PC-9 (cell line): ENCODE measurements at regions not wholly inside any gene's neighbourhood (a gene's known extent, or its start where the extent isn't known, plus 50 kb on each side); places are given as distances from the start of the nearest gene placed in this dataset.
"Not testable (repeated sequence)": the region's sequence is repeated elsewhere in the genome, so short reads cannot be mapped to it uniquely, and the experiment has no call there.

Experiments used
- BruUV-seq: library from RNA; stranded (reverse); fragments of 400-500 nt; replicated peaks from 2 replicates; lab custom pipeline; 2021; lab: Mats Ljungman, UMichigan
- CTCF ChIA-PET: fragments of 300-600 bp; sonication (Branson Sonifier 250); formaldehyde crosslinking; loops from one replicate; lab custom pipeline; 2022; ENCODE audit warnings: antibody characterized with exemption; lab: Charles Lee
- POLR2A ChIA-PET: fragments of 300-600 bp; sonication (Branson Sonifier 250); formaldehyde crosslinking; loops from one replicate; lab custom pipeline; 2022; ENCODE audit warnings: antibody characterized with exemption; ENCODE audit not compliant: unreplicated experiment; lab: Charles Lee
- DNase-seq, 2 experiments: peaks; one replicate each; pipeline versions ENCODE4 v3.0.0 to v3.0.0-alpha.2; 2015 to 2022; ENCODE audit warnings: mixed read lengths in 1 of 2
- H2AFZ ChIP-seq: fragments of 200-600 bp; sonication (generic); 2 replicates; pipeline ENCODE4 v1.8.1; 2017; ENCODE audit warnings: antibody characterized with exemption
- H3F3A ChIP-seq: fragments of 200-600 bp; sonication (generic); 2 replicates; pipeline ENCODE4 v1.8.1; 2017; ENCODE audit warnings: antibody characterized with exemption, mild to moderate bottlenecking, low read depth; ENCODE audit not compliant: insufficient read depth
- H3K27ac ChIP-seq: fragments of 200-600 bp; sonication (generic); 2 replicates; pipeline ENCODE4 v1.6.1; 2016; ENCODE audit warnings: mixed run types
- H3K27me3 ChIP-seq: fragments of 200-600 bp; sonication (generic); 2 replicates; pipeline ENCODE4 v1.6.1; 2016; ENCODE audit warnings: low read depth, mixed run types; ENCODE audit not compliant: insufficient read depth
- H3K36me3 ChIP-seq: fragments of 200-600 bp; sonication (generic); 2 replicates; pipeline ENCODE4 v1.6.1; 2016; ENCODE audit warnings: low read depth, mixed run types
- H3K4me1 ChIP-seq: fragments of 200-600 bp; sonication (generic); replicated peaks from 2 replicates; pipeline ENCODE4 v1.6.1; 2016; ENCODE audit warnings: mixed run types; ENCODE audit not compliant: insufficient read depth
- H3K4me2 ChIP-seq: fragments of 200-600 bp; sonication (generic); 2 replicates; pipeline ENCODE4 v1.6.1; 2017; ENCODE audit warnings: mixed run types
- H3K4me3 ChIP-seq: fragments of 200-600 bp; sonication (generic); 2 replicates; pipeline ENCODE4 v1.6.1; 2016; ENCODE audit warnings: mixed run types
- H3K79me2 ChIP-seq: fragments of 200-600 bp; sonication (generic); 2 replicates; pipeline ENCODE4 v1.6.1; 2017; ENCODE audit warnings: low read depth, mixed run types
- H3K9me2 ChIP-seq: fragments of 200-600 bp; sonication (generic); 2 replicates; pipeline ENCODE4 v1.8.1; 2017; ENCODE audit warnings: mild to moderate bottlenecking; ENCODE audit not compliant: insufficient read depth
- H3K9me3 ChIP-seq: fragments of 200-600 bp; sonication (generic); 2 replicates; pipeline ENCODE4 v1.8.1; 2016; ENCODE audit warnings: low read depth; ENCODE audit not compliant: insufficient read depth
- H4K20me1 ChIP-seq: fragments of 200-600 bp; sonication (generic); 2 replicates; pipeline ENCODE4 v1.8.1; 2017; ENCODE audit not compliant: insufficient read depth
- CTCF ChIP-seq: fragments of 200-600 bp; sonication (generic); conservative IDR thresholded peaks from 2 replicates; pipeline ENCODE4 v1.6.1; 2017; ENCODE audit warnings: mixed run types, antibody characterized with exemption, mild to moderate bottlenecking, moderate library complexity
- EZH2 ChIP-seq: fragments of 200-600 bp; sonication (generic); IDR thresholded peaks from 2 replicates; pipeline ENCODE4 v1.8.0; 2017; ENCODE audit warnings: antibody characterized with exemption, low read depth
- intact Hi-C: fragments of 100-400 bp; cut with micrococcal nuclease; formaldehyde crosslinking; loops from one replicate; pipeline ENCODE4 v1.10.0; 2022; ENCODE audit not compliant: unreplicated experiment

GRCh38 chr2:175842996-175843395 lies 159.1 kb downstream of the LNPK start:
- Histone ChIP-seq H3K9me2 (no peaks in the 10 kb centered on the region), H3K4me1 (peaks cover 9% of the 10 kb centered on the region), H3K27me3 (peaks cover 5% of the 10 kb centered on the region; the same call in 1 of the 2 replicates), H3K4me2 (no peak overlapping the region), H4K20me1 (no peaks in the 10 kb centered on the region), H3K36me3 (no peaks in the 10 kb centered on the region), H2AFZ (no peak overlapping the region), H3K9me3 (no peaks in the 10 kb centered on the region), H3K4me3 (no peak overlapping the region), H3K27ac (no peak overlapping the region), H3F3A (no peaks in the 10 kb centered on the region), H3K79me2 (no peaks in the 10 kb centered on the region)
- POLR2A ChIA-PET: no interaction called here
- no TSS peak for BruUV-seq
- intact Hi-C loops: loop anchor here (5.0 kb wide), 1 partner anchor 84 kb away; no protein-coding TSS in a partner anchor
- CTCF ChIA-PET: no interaction called here
- TF ChIP-seq EZH2 (no peak), CTCF (no peak)
- no peak for DNase-seq

- H4K20me1 ChIP-seq, DNase-seq, H3K4me2 ChIP-seq, BruUV-seq, H3K9me3 ChIP-seq, H3K36me3 ChIP-seq, H3K27me3 ChIP-seq, H3F3A ChIP-seq, H3K79me2 ChIP-seq, H3K4me3 ChIP-seq, H3K9me2 ChIP-seq, H3K27ac ChIP-seq, H3K4me1 ChIP-seq, CTCF ChIA-PET, H2AFZ ChIP-seq: not testable (repeated sequence)
- intact Hi-C loops: loop anchor here (5.0 kb wide), 1 partner anchor 87 kb away; no protein-coding TSS in a partner anchor
- POLR2A ChIA-PET: interaction anchor here (0.7 kb wide), 1 partner anchor 27 kb away, joined by 4 read pairs; no protein-coding TSS in a partner anchor
Observed at GRCh38 chr2:175840765-175841164, 161.3 kb downstream of the LNPK start.

GRCh38 chr2:175840256-175840655 lies 161.8 kb downstream of the LNPK start:
- no peaks in the 10 kb centered on the region for H4K20me1 ChIP-seq
- no peak overlapping the region for H3K4me2 ChIP-seq
- no peaks in the 10 kb centered on the region for H3K36me3 ChIP-seq
- H3K9me2 ChIP-seq: no peaks in the 10 kb centered on the region
- no peaks in the 10 kb centered on the region for H3K27me3 ChIP-seq
- ChIA-PET CTCF (no interaction called here), POLR2A (no interaction called here)
- H3K4me1 ChIP-seq: peaks cover 9% of the 10 kb centered on the region
- no peak overlapping the region for H3K27ac ChIP-seq
- no peak for TF ChIP-seq CTCF
- TF ChIP-seq EZH2: no peak
- H3K4me3 ChIP-seq: no peak overlapping the region
- H3F3A ChIP-seq: no peaks in the 10 kb centered on the region
- no peaks in the 10 kb centered on the region for H3K79me2 ChIP-seq
- intact Hi-C loops: loop anchor here (5.0 kb wide), 1 partner anchor 87 kb away; no protein-coding TSS in a partner anchor
- no peak overlapping the region for H2AFZ ChIP-seq
- BruUV-seq: no TSS peak
- no peaks in the 10 kb centered on the region for H3K9me3 ChIP-seq
- no peak for DNase-seq

- ChIA-PET POLR2A (no interaction called here), CTCF (no interaction called here)
- Histone ChIP-seq H2AFZ (no peak overlapping the region), H3K4me3 (no peak overlapping the region), H3K27ac (no peak overlapping the region), H3K79me2 (no peaks in the 10 kb centered on the region), H3K9me2 (no peaks in the 10 kb centered on the region), H3K9me3 (no peaks in the 10 kb centered on the region), H3K36me3 (no peaks in the 10 kb centered on the region), H4K20me1 (no peaks in the 10 kb centered on the region), H3K4me1 (peaks cover 3% of the 10 kb centered on the region; the same call in 1 of the 2 replicates), H3K4me2 (no peak overlapping the region), H3F3A (no peaks in the 10 kb centered on the region), H3K27me3 (no peaks in the 10 kb centered on the region)
- BruUV-seq: no TSS peak
- intact Hi-C loops: no loop called here
- TF ChIP-seq CTCF (no peak), EZH2 (no peak)
- DNase-seq: no peak
Observed at GRCh38 chr2:175838979-175839378, 163.1 kb downstream of the LNPK start.
